Thyroid gland (tissue), 4 donors: ENCODE measurements at regions not wholly inside any gene's neighbourhood (a gene's known extent, or its start where the extent isn't known, plus 50 kb on each side); places are given as distances from the start of the nearest gene placed in this dataset.
A peak's percentile ranks its signal among the peaks of the same experiment; 100 is the strongest.

Experiments used
- DNase-seq, 2 donors: peaks; one replicate each; pipeline ENCODE4 v3.0.0-alpha.2; 2019
- H3K27ac ChIP-seq, 3 donors: fragments of 200-600 bp; sonication (generic); 1 replicate in 2 of 3; 2 replicates in 1 of 3; pipeline ENCODE4 v1.5.1; 2016 to 2019; ENCODE audit warnings: mild to moderate bottlenecking in 1 of 3, moderate library complexity in 1 of 3
- H3K27me3 ChIP-seq: fragments of 200-600 bp; sonication (generic); one replicate; pipeline ENCODE4 v1.5.1; 2019
- H3K36me3 ChIP-seq, 2 donors: fragments of 200-600 bp; sonication (generic); one replicate each; pipeline ENCODE4 v1.5.1; 2016 to 2019
- H3K4me1 ChIP-seq, 2 donors: fragments of 200-600 bp; sonication (generic); one replicate each; pipeline ENCODE4 v1.5.1; 2017 to 2019
- H3K4me3 ChIP-seq, 3 donors: fragments of 200-600 bp; sonication (generic); replicated peaks in 1 of 3; 1 replicate in 2 of 3; 2 replicates in 1 of 3; pipeline ENCODE4 v1.5.1; 2016; ENCODE audit warnings: mild to moderate bottlenecking in 1 of 3
- H3K9me3 ChIP-seq: fragments of 200-600 bp; sonication (generic); one replicate; pipeline ENCODE4 v1.5.1; 2017
- CTCF ChIP-seq, 6 experiments: fragments of 200-600 bp in 3 of 6; fragments of 450-650 bp in 3 of 6; sonication (generic) in 3 of 6; IDR thresholded peaks; one replicate each; pipeline ENCODE4 v1.5.1; 2016 to 2019; ENCODE audit warnings: antibody characterized with exemption in 6 of 6, mild to moderate bottlenecking in 2 of 6, inconsistent platforms in 1 of 6, moderate library complexity in 1 of 6
- POLR2A ChIP-seq, 2 donors: fragments of 450-650 bp; IDR thresholded peaks; one replicate each; pipeline ENCODE4 v1.6.1; 2017; ENCODE audit warnings: antibody characterized with exemption in 2 of 2, mild to moderate bottlenecking in 2 of 2, moderate library complexity in 1 of 2
- WGBS, 2 donors: methylation state at CpG; one replicate each; pipeline ENCODE4 v1.1.5; 2017; 5-methylcytosine and 5-hydroxymethylcytosine counted together
- intact Hi-C: fragments of 100-400 bp; cut with DNase I; formaldehyde crosslinking; loops from one replicate; pipeline ENCODE4 v1.15.1; 2023

DNA sequence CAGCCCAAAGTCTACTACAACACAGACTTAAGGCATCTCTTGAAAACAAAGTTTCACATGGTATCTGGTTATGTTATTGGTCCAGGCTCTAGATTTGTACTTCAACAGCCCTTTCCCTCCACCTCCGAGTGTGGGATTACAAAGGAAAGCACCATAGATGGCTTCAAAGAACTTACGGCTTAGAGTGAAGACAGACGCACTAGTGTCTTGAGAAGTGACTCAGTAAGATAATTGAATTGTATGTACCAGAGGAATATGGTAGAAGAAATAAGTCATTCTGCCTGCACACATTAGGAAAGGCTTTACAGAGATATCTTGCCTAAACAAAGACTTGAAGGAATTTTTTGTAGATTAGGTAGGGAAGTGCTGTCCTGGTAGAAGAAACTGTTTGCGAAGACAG, 392.3 kb upstream of the TNP1 start:
- H3K4me1 ChIP-seq, result peaks cover 14 to 43% of the 10 kb centered on the region in 2 donors
- no peak overlapping the region for H3K27ac ChIP-seq

GRCh38 chr2:217250013-217250524, 390.2 kb upstream of the TNP1 start:
- H3K27ac ChIP-seq, result no peak overlapping the region
- no peaks in the 10 kb centered on the region for H3K27me3 ChIP-seq
- no peaks in the 10 kb centered on the region for H3K36me3 ChIP-seq
- no peaks in the 10 kb centered on the region for H3K9me3 ChIP-seq
- peaks cover 8 to 39% of the 10 kb centered on the region in 2 donors for H3K4me1 ChIP-seq
- WGBS, 2 donors, result 85 to 92% methylated on average over 4 of the region's 4 CpGs
- H3K4me3 ChIP-seq, result no peak overlapping the region
- no peak for TF ChIP-seq CTCF (IDR thresholded peaks at IDR 0.05)
- no peak for TF ChIP-seq POLR2A (IDR thresholded peaks at IDR 0.05)
- intact Hi-C loops, result no loop called here
- DNase-seq, result peak in 1 of 2 donors; percentile 15

More for the DNA sequence above, 392.3 kb upstream of the TNP1 start:
- WGBS, 2 donors, result 93 to 95% methylated on average over 4 of the region's 4 CpGs
- no peaks in the 10 kb centered on the region for H3K27me3 ChIP-seq
- DNase-seq, result no peak
- no peaks in the 10 kb centered on the region for H3K36me3 ChIP-seq
- no peaks in the 10 kb centered on the region for H3K9me3 ChIP-seq
- no peak for TF ChIP-seq CTCF (IDR thresholded peaks at IDR 0.05)
- TF ChIP-seq POLR2A (IDR thresholded peaks at IDR 0.05), result no peak
- intact Hi-C loops, result no loop called here
- no peak overlapping the region for H3K4me3 ChIP-seq

DNA sequence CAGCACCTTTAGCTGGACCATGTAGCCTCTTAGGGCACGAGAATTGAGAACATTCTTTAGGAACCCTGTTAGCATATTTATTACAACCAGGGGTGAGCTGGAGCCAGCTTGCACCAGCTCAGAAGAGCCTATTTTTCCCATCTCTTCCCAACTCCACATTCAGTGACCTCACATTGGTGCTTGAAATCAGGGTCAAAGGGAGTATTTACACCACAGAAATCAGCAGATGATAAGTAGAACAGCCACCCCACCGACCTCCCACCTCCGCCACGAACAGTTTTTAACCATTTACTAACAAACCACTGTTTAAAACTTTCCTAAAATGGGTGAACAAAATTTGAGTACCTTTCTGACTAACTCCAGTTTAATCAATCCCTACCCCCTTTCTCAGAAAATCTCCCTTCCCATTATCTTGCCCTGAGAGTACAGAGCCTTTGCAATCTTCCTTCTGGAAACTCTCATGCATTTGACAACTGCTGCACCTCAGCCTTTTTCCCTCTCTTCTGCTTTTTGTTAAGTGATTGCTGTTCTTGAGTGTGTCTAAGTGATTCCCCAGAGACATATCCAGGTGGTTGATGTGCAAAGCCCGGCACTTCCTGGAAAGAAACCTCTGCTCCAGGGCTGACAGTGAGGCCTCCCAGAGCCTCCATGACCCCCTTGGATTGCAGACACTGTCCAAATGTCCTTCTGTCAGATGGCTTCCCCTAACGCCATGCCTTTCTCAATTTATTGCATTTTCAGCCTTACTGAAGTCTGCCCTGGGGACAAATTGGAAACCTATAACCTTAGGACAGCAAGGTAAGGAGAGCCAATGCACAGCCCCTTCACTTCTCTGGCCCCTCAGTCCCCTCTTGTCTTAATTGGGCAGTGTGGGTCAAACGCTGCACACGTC, 389.5 kb upstream of the TNP1 start:
- Histone ChIP-seq H3K4me1 (peaks cover 9 to 40% of the 10 kb centered on the region in 2 donors), H3K9me3 (no peaks in the 10 kb centered on the region), H3K36me3 (no peaks in the 10 kb centered on the region), H3K4me3 (no peak overlapping the region), H3K27me3 (no peaks in the 10 kb centered on the region), H3K27ac (peak overlapping the region; percentile 90 to 96 (median 93))
- DNase-seq, result no peak
- 76 to 78% methylated on average over 8 of the region's 8 CpGs for WGBS, 2 donors
- no peak for TF ChIP-seq CTCF (IDR thresholded peaks at IDR 0.05)
- TF ChIP-seq POLR2A (IDR thresholded peaks at IDR 0.05), result no peak
- intact Hi-C loops, result no loop called here

DNA sequence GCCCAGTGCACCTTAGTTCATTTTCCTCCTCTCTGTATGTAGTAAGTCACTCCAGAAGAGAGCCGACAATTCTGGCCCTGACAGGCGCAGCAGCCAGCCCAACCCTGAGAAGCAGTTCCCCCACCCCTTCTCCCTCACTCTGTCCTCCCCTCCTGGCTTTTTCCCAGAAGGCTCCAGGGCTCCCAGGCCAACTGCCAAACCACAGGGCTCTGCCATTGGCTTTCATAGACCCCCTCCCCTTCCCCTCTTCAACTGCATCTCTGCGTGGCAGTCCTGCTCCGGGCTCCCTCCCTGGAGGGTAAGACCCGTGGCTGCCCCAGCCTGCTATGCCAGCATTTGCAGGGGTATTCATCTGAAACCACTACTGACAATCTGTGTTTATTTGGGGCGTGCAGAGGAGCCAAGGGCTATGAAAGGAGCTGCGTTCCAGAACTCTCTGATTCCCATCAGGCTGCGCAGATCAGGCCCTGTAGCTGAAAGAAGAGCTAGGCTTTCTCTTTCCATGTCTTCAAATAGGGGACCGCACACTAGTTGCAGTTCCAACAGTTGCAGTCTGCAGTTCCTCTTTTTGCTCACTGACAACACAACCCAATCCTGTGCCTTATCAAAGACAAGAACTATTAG, 388.6 kb upstream of the TNP1 start:
- DNase-seq, result peak; percentile 98
- intact Hi-C loops, result no loop called here
- no peaks in the 10 kb centered on the region for H3K27me3 ChIP-seq
- no peak overlapping the region for H3K4me3 ChIP-seq
- peak overlapping the region; percentile 90 to 96 (median 93) for H3K27ac ChIP-seq
- no peaks in the 10 kb centered on the region for H3K36me3 ChIP-seq
- WGBS, 2 donors, result 16% methylated on average over 9 of the region's 9 CpGs
- H3K4me1 ChIP-seq, result peaks cover 14 to 49% of the 10 kb centered on the region in 2 donors
- no peaks in the 10 kb centered on the region for H3K9me3 ChIP-seq
- no peak for TF ChIP-seq CTCF (IDR thresholded peaks at IDR 0.05)
- TF ChIP-seq POLR2A (IDR thresholded peaks at IDR 0.05), result peak in 1 of 2 donors; percentile 71

DNA sequence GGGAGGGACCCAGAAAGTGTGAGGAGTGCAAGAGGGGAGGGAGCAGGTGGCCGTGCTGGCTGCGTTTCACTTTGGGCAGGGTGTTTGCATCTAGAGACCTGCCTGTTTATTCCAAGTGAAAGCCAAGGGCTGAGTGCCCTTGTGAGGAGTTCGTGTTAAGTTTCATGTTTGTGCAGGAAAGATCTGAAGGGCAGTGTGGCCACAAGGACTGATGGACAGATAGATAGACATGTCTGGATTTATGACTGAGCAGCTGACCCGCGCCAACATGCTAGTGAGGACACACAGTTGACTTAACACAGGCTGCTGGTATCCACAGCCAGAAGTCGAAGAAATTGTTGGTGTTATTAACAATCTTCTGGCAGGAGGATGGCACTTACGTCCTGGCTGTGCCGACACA, 387.6 kb upstream of the TNP1 start:
- H3K27me3 ChIP-seq, result no peaks in the 10 kb centered on the region
- peaks cover 14 to 49% of the 10 kb centered on the region in 2 donors for H3K4me1 ChIP-seq
- intact Hi-C loops, result no loop called here
- DNase-seq, result peak; percentile 68 to 75
- H3K36me3 ChIP-seq, result no peaks in the 10 kb centered on the region
- TF ChIP-seq CTCF (IDR thresholded peaks at IDR 0.05) (no peak), POLR2A (IDR thresholded peaks at IDR 0.05) (peak in 1 of 2 donors; percentile 39)
- no peaks in the 10 kb centered on the region for H3K9me3 ChIP-seq
- peak overlapping the region; percentile 90 to 96 (median 93) for H3K27ac ChIP-seq
- H3K4me3 ChIP-seq, result no peak overlapping the region
- 32 to 41% methylated on average over 8 of the region's 8 CpGs for whole genome bisulfite sequencing, 2 donors
